SK-N-SH (cell line): ENCODE measurements at regions not wholly inside any gene's neighbourhood (a gene's known extent, or its start where the extent isn't known, plus 50 kb on each side); places are given as distances from the start of the nearest gene placed in this dataset.

Experiments
- CTCF ChIA-PET: fragments of 300-600, 350-600 bp; formaldehyde crosslinking; extraction: SDS; loops from one replicate; lab custom pipeline; 2021; lab: Yijun Ruan, JAX
- POLR2A ChIA-PET: fragments of 350-600 bp; sonication (Branson Sonifier 250); formaldehyde crosslinking; extraction: SDS; loops from one replicate; lab custom pipeline; 2020; ENCODE audit warnings: antibody characterized with exemption, inconsistent platforms; lab: Yijun Ruan, JAX
- DNase-seq: peaks from one replicate; pipeline ENCODE4 v3.0.0; 2012
- H2AFZ ChIP-seq: fragments of 200-600 bp; sonication (generic); 2 replicates; pipeline ENCODE4 v1.8.1; 2016; ENCODE audit warnings: antibody characterized with exemption, mild to moderate bottlenecking, low read depth
- H3F3A ChIP-seq: fragments of 200-600 bp; sonication (generic); replicated peaks from 2 replicates; pipeline ENCODE3; 2016; ENCODE audit warnings: antibody characterized with exemption, mild to moderate bottlenecking; ENCODE audit not compliant: insufficient read depth
- H3K27ac ChIP-seq, 2 experiments: fragments of 200-500 bp in 1 of 2; fragments of 200-600 bp in 1 of 2; sonication (Bioruptor generic) in 1 of 2; sonication (generic), shearing (Covaris generic) in 1 of 2; 2 replicates each; pipeline versions ENCODE4 v1.5.1 to v1.6.1; 2014 to 2016; ENCODE audit warnings: low read depth in 2 of 2, inconsistent platforms in 1 of 2, low read length in 1 of 2, mild to moderate bottlenecking in 1 of 2, mixed read lengths in 1 of 2
- H3K27me3 ChIP-seq: fragments of 200-600 bp; sonication (generic), shearing (Covaris generic); 2 replicates; pipeline ENCODE4 v1.6.1; 2016; ENCODE audit warnings: mixed run types; ENCODE audit not compliant: insufficient read depth
- H3K36me3 ChIP-seq, 2 experiments: fragments of 200-500 bp in 1 of 2; fragments of 200-600 bp in 1 of 2; sonication (Bioruptor generic) in 1 of 2; sonication (generic) in 1 of 2; replicated peaks in 1 of 2; 2 replicates each; pipeline versions ENCODE3 to v1.5.1; 2014 to 2016; ENCODE audit warnings: low read length in 1 of 2, mild to moderate bottlenecking in 1 of 2; ENCODE audit not compliant: insufficient read depth in 2 of 2, control insufficient read depth in 1 of 2
- H3K4me1 ChIP-seq, 2 experiments: fragments of 200-500 bp in 1 of 2; fragments of 200-600 bp in 1 of 2; sonication (Bioruptor generic) in 1 of 2; sonication (generic), shearing (Covaris generic) in 1 of 2; 2 replicates each; pipeline versions ENCODE4 v1.5.1 to v1.6.1; 2014 to 2016; ENCODE audit warnings: low read depth in 1 of 2, low read length in 1 of 2, mixed run types in 1 of 2; ENCODE audit not compliant: insufficient read depth in 2 of 2, control insufficient read depth in 1 of 2
- H3K4me2 ChIP-seq: fragments of 200-600 bp; sonication (generic), shearing (Covaris generic); 2 replicates; pipeline ENCODE4 v1.6.1; 2017; ENCODE audit warnings: mixed run types
- H3K4me3 ChIP-seq, 2 experiments: fragments of 200-500 bp in 1 of 2; fragments of 200-600 bp in 1 of 2; sonication (Bioruptor generic) in 1 of 2; sonication (generic), shearing (Covaris generic) in 1 of 2; 2 replicates each; pipeline versions ENCODE4 v1.5.1 to v1.8.1; 2014 to 2016; ENCODE audit warnings: low read depth in 2 of 2, inconsistent platforms in 1 of 2, low read length in 1 of 2, mild to moderate bottlenecking in 1 of 2, mixed read lengths in 1 of 2, moderate library complexity in 1 of 2
- H3K79me2 ChIP-seq: fragments of 200-600 bp; sonication (generic); 2 replicates; pipeline ENCODE4 v1.8.1; 2017; ENCODE audit warnings: mild to moderate bottlenecking; ENCODE audit not compliant: insufficient read depth
- H3K9ac ChIP-seq: fragments of 200-600 bp; sonication (generic); 2 replicates; pipeline ENCODE4 v1.6.1; 2017; ENCODE audit warnings: mixed run types
- H3K9me2 ChIP-seq: fragments of 200-600 bp; sonication (generic); 2 replicates; pipeline ENCODE4 v1.6.1; 2017; ENCODE audit warnings: mixed run types
- H3K9me3 ChIP-seq: fragments of 200-600 bp; sonication (generic); 2 replicates; pipeline ENCODE4 v1.6.1; 2017; ENCODE audit warnings: mixed run types, mild to moderate bottlenecking, moderate library complexity
- H4K20me1 ChIP-seq: fragments of 200-600 bp; sonication (generic); 2 replicates; pipeline ENCODE4 v1.6.1; 2017; ENCODE audit warnings: mild to moderate bottlenecking, mixed run types; ENCODE audit not compliant: insufficient read depth
- ELF1 ChIP-seq: IDR thresholded peaks from 2 replicates; pipeline ENCODE4 v1.4.0; 2012
- EP300 ChIP-seq, 2 experiments: IDR thresholded peaks; 2 replicates each; pipeline versions ENCODE4 v1.4.0 to v1.6.1; 2012; ENCODE audit warnings: borderline replicate concordance in 1 of 2, low read depth in 1 of 2, low read length in 1 of 2
- IRF3 ChIP-seq: fragments of 150-350 bp; IDR thresholded peaks from 2 replicates; pipeline ENCODE4 v1.6.1; 2016; ENCODE audit warnings: mild to moderate bottlenecking, low read depth, low read length
- JUND ChIP-seq: IDR thresholded peaks from 2 replicates; pipeline ENCODE4 v1.4.0; 2012
- MAX ChIP-seq: IDR thresholded peaks from 2 replicates; pipeline ENCODE4 v1.4.0; 2012; ENCODE audit warnings: low read depth
- MEF2A ChIP-seq: IDR thresholded peaks from 2 replicates; pipeline ENCODE4 v1.4.0; 2012; ENCODE audit warnings: low read depth, borderline replicate concordance
- MXI1 ChIP-seq: IDR thresholded peaks from 2 replicates; pipeline ENCODE4 v1.6.1; 2012; ENCODE audit warnings: mild to moderate bottlenecking, low read depth, low read length, improper control_type of control experiment
- NRF1 ChIP-seq: IDR thresholded peaks from 2 replicates; pipeline ENCODE4 v1.6.1; 2012; ENCODE audit warnings: low read depth, mild to moderate bottlenecking, low read length
- PBX3 ChIP-seq: IDR thresholded peaks from 2 replicates; pipeline ENCODE4; 2012
- TCF12 ChIP-seq: IDR thresholded peaks from 2 replicates; pipeline ENCODE4 v1.4.0; 2012
- USF2 ChIP-seq: fragments of 150-350 bp; IDR thresholded peaks from 2 replicates; pipeline ENCODE4 v1.6.1; 2017; ENCODE audit warnings: antibody characterized with exemption, low read length, low read depth, borderline replicate concordance
- WGBS: methylation state at CpG from one replicate; pipeline ENCODE4 v1.1.6; 2017; ENCODE audit warnings: low lambda C conversion rate; 5-methylcytosine and 5-hydroxymethylcytosine counted together

GRCh38 chr9:106722051-106722753, 140.8 kb upstream of the ZNF462 start:
- no peaks in the 10 kb centered on the region for H3K9me3 ChIP-seq
- 62% methylated on average over 4 of the region's 4 CpGs for WGBS
- no peak overlapping the region for H2AFZ ChIP-seq
- CTCF ChIA-PET = interaction anchor here (1.1 kb wide), 1 partner anchor 17 kb away, joined by 3 read pairs; no protein-coding TSS in a partner anchor
- H3K4me1 ChIP-seq = peaks cover 0 to 11% of the 10 kb centered on the region in 2 experiments; a peak in 1 of 4 replicates
- H4K20me1 ChIP-seq = no peaks in the 10 kb centered on the region
- no peak overlapping the region for H3K4me3 ChIP-seq
- no peaks in the 10 kb centered on the region for H3K36me3 ChIP-seq
- no peaks in the 10 kb centered on the region for H3K27me3 ChIP-seq
- H3K27ac ChIP-seq = no peak overlapping the region
- H3F3A ChIP-seq = peaks cover 10% of the 10 kb centered on the region
- H3K79me2 ChIP-seq = no peaks in the 10 kb centered on the region
- no peaks in the 10 kb centered on the region for H3K9me2 ChIP-seq
- H3K4me2 ChIP-seq = no peak overlapping the region
- H3K9ac ChIP-seq = no peak overlapping the region
- TF ChIP-seq EP300 (IDR thresholded peaks at IDR 0.05; ENCODE audit: borderline replicate concordance in 1 of 2, low read depth in 1 of 2, low read length in 1 of 2) (no peak), MXI1 (no peak), USF2 (no peak), TCF12 (no peak), JUND (no peak), MEF2A (no peak), ELF1 (no peak), MAX (no peak), NRF1 (no peak), PBX3 (no peak)
- POLR2A ChIA-PET = no interaction called here
- DNase-seq = no peak

GRCh38 chr9:106723926-106724325, 139.0 kb upstream of the ZNF462 start:
- Histone ChIP-seq H3K79me2 (no peaks in the 10 kb centered on the region), H3F3A (no peaks in the 10 kb centered on the region), H3K36me3 (no peaks in the 10 kb centered on the region), H3K27ac (no peak overlapping the region), H3K4me3 (no peak overlapping the region), H3K9me2 (no peaks in the 10 kb centered on the region), H3K9me3 (no peaks in the 10 kb centered on the region), H3K9ac (no peak overlapping the region)
- DNase-seq = no peak
- CTCF ChIA-PET = no interaction called here
- no peak for TF ChIP-seq IRF3
- TF ChIP-seq, all 33 proteins: peak for 0
- no peak overlapping the region for H2AFZ ChIP-seq
- POLR2A ChIA-PET = no interaction called here
- no peaks in the 10 kb centered on the region for H3K27me3 ChIP-seq
- no peak overlapping the region for H3K4me2 ChIP-seq
- no peaks in the 10 kb centered on the region for H3K4me1 ChIP-seq
- no peaks in the 10 kb centered on the region for H4K20me1 ChIP-seq
